ENCODE measurements at regions not wholly inside any gene's neighbourhood (a gene's known extent, or its start where the extent isn't known, plus 50 kb on each side); places are given as distances from the start of the nearest gene placed in this dataset.

DNA sequence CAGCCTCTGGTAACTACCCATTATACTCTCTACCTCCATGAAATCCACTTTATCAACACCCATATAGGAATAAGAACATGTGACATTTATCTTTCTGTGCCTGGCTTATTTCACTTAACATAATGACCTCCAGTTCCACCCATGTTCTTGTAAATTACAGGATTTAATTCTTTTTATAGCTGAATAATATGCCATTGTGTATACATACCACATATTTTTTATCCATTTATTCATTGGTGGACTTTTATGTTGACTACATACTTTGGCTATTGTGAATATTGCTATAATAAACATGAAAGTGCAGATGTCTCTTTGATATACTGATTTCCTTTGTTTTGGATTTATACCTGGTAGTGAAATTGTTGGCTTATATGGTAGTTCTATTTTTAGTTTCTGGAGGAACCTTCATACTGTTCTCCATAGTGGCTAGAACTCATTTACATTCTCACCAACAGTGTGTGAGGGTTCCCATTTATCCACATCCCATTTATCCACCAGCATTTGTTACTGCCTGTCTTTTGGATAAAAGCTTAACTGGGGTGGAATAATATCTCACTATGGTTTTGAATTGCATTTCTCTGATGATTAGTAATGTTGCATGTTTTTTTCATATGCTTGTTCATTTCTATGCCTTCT is 473.4 kb downstream of the TBL1XR1 start:
- no peak for FAIRE-seq
- dilution Hi-C loops (cut with MboI; ENCODE audit: extremely low pct_ligation_motif_present, low sequenced_read_pairs): no loop called here

DNA sequence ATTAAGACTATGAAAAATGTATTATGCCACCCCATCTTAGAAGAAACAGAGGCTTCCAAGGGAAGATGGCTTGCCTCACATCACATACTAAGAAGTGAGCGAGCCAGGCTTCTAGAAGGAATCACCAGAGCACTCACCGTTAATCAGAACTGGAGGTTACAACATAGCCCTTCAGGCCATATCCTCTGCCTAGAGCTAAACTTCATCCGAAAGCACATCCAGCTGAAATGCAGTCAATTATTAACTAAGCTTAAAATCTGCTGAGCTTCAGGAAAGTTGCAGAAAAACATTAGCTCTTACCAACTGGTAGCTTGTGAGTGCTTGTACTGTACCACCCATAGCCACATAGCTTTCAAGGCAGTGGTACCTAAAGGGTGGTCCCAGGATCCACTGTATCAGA is 483.2 kb downstream of the TBL1XR1 start:
- no peak for TF ChIP-seq EZH2 (IDR thresholded peaks at IDR 0.05; ENCODE audit: low read length)
- TF ChIP-seq, protein P1, sequence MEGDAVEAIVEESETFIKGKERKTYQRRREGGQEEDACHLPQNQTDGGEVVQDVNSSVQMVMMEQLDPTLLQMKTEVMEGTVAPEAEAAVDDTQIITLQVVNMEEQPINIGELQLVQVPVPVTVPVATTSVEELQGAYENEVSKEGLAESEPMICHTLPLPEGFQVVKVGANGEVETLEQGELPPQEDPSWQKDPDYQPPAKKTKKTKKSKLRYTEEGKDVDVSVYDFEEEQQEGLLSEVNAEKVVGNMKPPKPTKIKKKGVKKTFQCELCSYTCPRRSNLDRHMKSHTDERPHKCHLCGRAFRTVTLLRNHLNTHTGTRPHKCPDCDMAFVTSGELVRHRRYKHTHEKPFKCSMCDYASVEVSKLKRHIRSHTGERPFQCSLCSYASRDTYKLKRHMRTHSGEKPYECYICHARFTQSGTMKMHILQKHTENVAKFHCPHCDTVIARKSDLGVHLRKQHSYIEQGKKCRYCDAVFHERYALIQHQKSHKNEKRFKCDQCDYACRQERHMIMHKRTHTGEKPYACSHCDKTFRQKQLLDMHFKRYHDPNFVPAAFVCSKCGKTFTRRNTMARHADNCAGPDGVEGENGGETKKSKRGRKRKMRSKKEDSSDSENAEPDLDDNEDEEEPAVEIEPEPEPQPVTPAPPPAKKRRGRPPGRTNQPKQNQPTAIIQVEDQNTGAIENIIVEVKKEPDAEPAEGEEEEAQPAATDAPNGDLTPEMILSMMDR (optimal IDR thresholded peaks at IDR 0.05 in 1 of 3, IDR thresholded peaks at IDR 0.05 in 1 of 3, conservative IDR thresholded peaks at IDR 0.05 in 1 of 3; ENCODE audit: extremely low read depth in 1 of 3, insufficient read depth in 2 of 3, low read length in 3 of 3): no peak
- Histone ChIP-seq H3K4me3 (ENCODE audit: control insufficient read depth in 2 of 3, extremely low read depth in 1 of 3, insufficient read depth in 2 of 3, low read depth in 1 of 3, low read length in 3 of 3) (no peak overlapping the region), H3K36me3 (ENCODE audit: control insufficient read depth in 2 of 2, extremely low read depth in 1 of 2, insufficient read depth in 2 of 2, low read length in 2 of 2) (no peaks in the 10 kb centered on the region), H3K9ac (ENCODE audit: control insufficient read depth, extremely low read depth, insufficient read depth, low read length) (no peak overlapping the region), H2AFZ (ENCODE audit: control insufficient read depth, low read length) (no peak overlapping the region), H3K9me3 (ENCODE audit: control insufficient read depth, low read depth, low read length) (no peaks in the 10 kb centered on the region), H3K9me1 (ENCODE audit: control insufficient read depth, extremely low read depth, insufficient read depth, low read length) (no peaks in the 10 kb centered on the region), H3K4me1 (ENCODE audit: control insufficient read depth, extremely low read depth, insufficient read depth, low read length) (no peaks in the 10 kb centered on the region), H3K27me3 (ENCODE audit: control insufficient read depth, extremely low read depth, insufficient read depth, low read length) (no peaks in the 10 kb centered on the region), H3K27ac (ENCODE audit: control insufficient read depth, insufficient read depth, low read length) (no peak overlapping the region), H4K20me1 (ENCODE audit: control insufficient read depth, extremely low read depth, insufficient read depth, low read length) (no peaks in the 10 kb centered on the region), H3K4me2 (ENCODE audit: control insufficient read depth, extremely low read depth, insufficient read depth, low read depth, low read length) (no peak overlapping the region), H3K79me2 (ENCODE audit: control insufficient read depth, insufficient read depth, low read length) (no peaks in the 10 kb centered on the region)
- FAIRE-seq (no peak), DNase-seq (ENCODE audit: low read depth, low spot score) (no peak)
- dilution Hi-C loops (cut with MboI; ENCODE audit: extremely low pct_ligation_motif_present, low sequenced_read_pairs): no loop called here

More for the DNA sequence above, 473.4 kb downstream of the TBL1XR1 start:
- no peaks in the 10 kb centered on the region for H3K27me3 ChIP-seq (ENCODE audit: control insufficient read depth, extremely low read depth, insufficient read depth, low read length)
- H3K9me3 ChIP-seq (ENCODE audit: control insufficient read depth, low read depth, low read length): no peaks in the 10 kb centered on the region
- no peaks in the 10 kb centered on the region for H3K36me3 ChIP-seq (ENCODE audit: control insufficient read depth in 2 of 2, extremely low read depth in 1 of 2, insufficient read depth in 2 of 2, low read length in 2 of 2)
- no peak overlapping the region for H3K4me3 ChIP-seq (ENCODE audit: control insufficient read depth in 2 of 3, extremely low read depth in 1 of 3, insufficient read depth in 2 of 3, low read depth in 1 of 3, low read length in 3 of 3)
- no peaks in the 10 kb centered on the region for H3K9me1 ChIP-seq (ENCODE audit: control insufficient read depth, extremely low read depth, insufficient read depth, low read length)
- no peaks in the 10 kb centered on the region for H3K79me2 ChIP-seq (ENCODE audit: control insufficient read depth, insufficient read depth, low read length)
- H3K4me2 ChIP-seq (ENCODE audit: control insufficient read depth, extremely low read depth, insufficient read depth, low read depth, low read length): no peak overlapping the region
- no peaks in the 10 kb centered on the region for H4K20me1 ChIP-seq (ENCODE audit: control insufficient read depth, extremely low read depth, insufficient read depth, low read length)
- no peak for TF ChIP-seq EZH2 (IDR thresholded peaks at IDR 0.05; ENCODE audit: low read length)
- TF ChIP-seq, protein P1 (optimal IDR thresholded peaks at IDR 0.05 in 1 of 3, IDR thresholded peaks at IDR 0.05 in 1 of 3, conservative IDR thresholded peaks at IDR 0.05 in 1 of 3; ENCODE audit: extremely low read depth in 1 of 3, insufficient read depth in 2 of 3, low read length in 3 of 3): no peak
- H3K9ac ChIP-seq (ENCODE audit: control insufficient read depth, extremely low read depth, insufficient read depth, low read length): no peak overlapping the region
- no peak overlapping the region for H3K27ac ChIP-seq (ENCODE audit: control insufficient read depth, insufficient read depth, low read length)
- H2AFZ ChIP-seq (ENCODE audit: control insufficient read depth, low read length): no peak overlapping the region
- no peaks in the 10 kb centered on the region for H3K4me1 ChIP-seq (ENCODE audit: control insufficient read depth, extremely low read depth, insufficient read depth, low read length)
- DNase-seq (ENCODE audit: low read depth, low spot score): no peak
